ENCODE measurements at regions not wholly inside any gene's neighbourhood (a gene's known extent, or its start where the extent isn't known, plus 50 kb on each side); places are given as distances from the start of the nearest gene placed in this dataset.

- no peak for DNase-seq
- H3K27me3 Mint-ChIP-seq, result no peaks in the 10 kb centered on the region
- H3K4me1 Mint-ChIP-seq, result no peaks in the 10 kb centered on the region
These were observed 134.8 kb upstream of the PAQR3 start for GRCh38 chr4:79074040-79074439.

GRCh38 chr4:79073471-79073870 is 134.2 kb upstream of the PAQR3 start:
- DNase-seq, result no peak

More at GRCh38 chr4:79074040-79074439, 134.8 kb upstream of the PAQR3 start:
- Mint-ChIP-seq H3K27ac (no peak overlapping the region), H3K4me3 (no peak overlapping the region), H3K9me3 (no peaks in the 10 kb centered on the region), H3K36me3 (ENCODE audit: low read depth) (no peaks in the 10 kb centered on the region)
- CTCF ChIA-PET, result no interaction called here
- POLR2A ChIA-PET, result no interaction called here

GRCh38 chr4:79065262-79065661 is 126.0 kb upstream of the PAQR3 start:
- Mint-ChIP-seq H3K27me3 (no peaks in the 10 kb centered on the region), H3K4me1 (no peaks in the 10 kb centered on the region), H3K36me3 (ENCODE audit: low read depth) (no peaks in the 10 kb centered on the region), H3K4me3 (no peak overlapping the region), H3K27ac (no peak overlapping the region), H3K9me3 (no peaks in the 10 kb centered on the region)
- POLR2A ChIA-PET, result no interaction called here
- CTCF ChIA-PET, result no interaction called here
- DNase-seq, result no peak

More at GRCh38 chr4:79073471-79073870, 134.2 kb upstream of the PAQR3 start:
- Mint-ChIP-seq H3K27ac (no peak overlapping the region), H3K9me3 (no peaks in the 10 kb centered on the region), H3K4me1 (no peaks in the 10 kb centered on the region), H3K4me3 (no peak overlapping the region), H3K36me3 (ENCODE audit: low read depth) (no peaks in the 10 kb centered on the region), H3K27me3 (no peaks in the 10 kb centered on the region)
- ChIA-PET CTCF (no interaction called here), POLR2A (no interaction called here)

GRCh38 chr4:79064806-79065205 is 125.6 kb upstream of the PAQR3 start:
- H3K27me3 Mint-ChIP-seq, result no peaks in the 10 kb centered on the region
- H3K27ac Mint-ChIP-seq, result no peak overlapping the region
- no peaks in the 10 kb centered on the region for H3K36me3 Mint-ChIP-seq (ENCODE audit: low read depth)
- H3K9me3 Mint-ChIP-seq, result no peaks in the 10 kb centered on the region
- ChIA-PET POLR2A (no interaction called here), CTCF (no interaction called here)
- no peak overlapping the region for H3K4me3 Mint-ChIP-seq
- no peak for DNase-seq
- H3K4me1 Mint-ChIP-seq, result no peaks in the 10 kb centered on the region

- no peak overlapping the region for H3K4me3 Mint-ChIP-seq
- ChIA-PET CTCF (no interaction called here), POLR2A (no interaction called here)
- no peaks in the 10 kb centered on the region for H3K27me3 Mint-ChIP-seq
- H3K27ac Mint-ChIP-seq, result no peak overlapping the region
- H3K4me1 Mint-ChIP-seq, result no peaks in the 10 kb centered on the region
- H3K9me3 Mint-ChIP-seq, result no peaks in the 10 kb centered on the region
- DNase-seq, result no peak
- H3K36me3 Mint-ChIP-seq (ENCODE audit: low read depth), result no peaks in the 10 kb centered on the region
These were observed 120.6 kb upstream of the PAQR3 start for GRCh38 chr4:79059631-79060399.

- H3K36me3 Mint-ChIP-seq (ENCODE audit: low read depth), result no peaks in the 10 kb centered on the region
- no peak for DNase-seq
- no peaks in the 10 kb centered on the region for H3K9me3 Mint-ChIP-seq
- H3K27ac Mint-ChIP-seq, result no peak overlapping the region
- H3K4me3 Mint-ChIP-seq, result no peak overlapping the region
- POLR2A ChIA-PET, result no interaction called here
- peaks cover 2% of the 10 kb centered on the region for H3K27me3 Mint-ChIP-seq
- CTCF ChIA-PET, result interaction anchor here (0.6 kb wide), 1 partner anchor 8 kb away, joined by 3 read pairs; no protein-coding TSS in a partner anchor
- H3K4me1 Mint-ChIP-seq, result no peaks in the 10 kb centered on the region
These were observed 118.5 kb upstream of the PAQR3 start for GRCh38 chr4:79057772-79058171.

GRCh38 chr4:79053754-79054153 is 114.5 kb upstream of the PAQR3 start:
- no peak for DNase-seq
- Mint-ChIP-seq H3K4me3 (no peak overlapping the region), H3K9me3 (no peaks in the 10 kb centered on the region), H3K27ac (no peak overlapping the region), H3K36me3 (ENCODE audit: low read depth) (no peaks in the 10 kb centered on the region), H3K4me1 (no peaks in the 10 kb centered on the region), H3K27me3 (peaks cover 4% of the 10 kb centered on the region)
- POLR2A ChIA-PET, result no interaction called here
- CTCF ChIA-PET, result no interaction called here

GRCh38 chr4:79050541-79050880 is 111.3 kb upstream of the PAQR3 start:
- H3K9me3 Mint-ChIP-seq, result no peaks in the 10 kb centered on the region
- no peaks in the 10 kb centered on the region for H3K4me1 Mint-ChIP-seq
- H3K27me3 Mint-ChIP-seq, result peaks cover 5% of the 10 kb centered on the region
- CTCF ChIA-PET, result no interaction called here
- DNase-seq, result no peak
- POLR2A ChIA-PET, result no interaction called here
- no peak overlapping the region for H3K4me3 Mint-ChIP-seq
- H3K27ac Mint-ChIP-seq, result no peak overlapping the region
- no peaks in the 10 kb centered on the region for H3K36me3 Mint-ChIP-seq (ENCODE audit: low read depth)

GRCh38 chr4:79049840-79050540 is 110.8 kb upstream of the PAQR3 start:
- POLR2A ChIA-PET, result no interaction called here
- DNase-seq, result no peak
- Mint-ChIP-seq H3K4me3 (no peak overlapping the region), H3K36me3 (ENCODE audit: low read depth) (no peaks in the 10 kb centered on the region), H3K4me1 (no peaks in the 10 kb centered on the region), H3K27ac (no peak overlapping the region), H3K27me3 (peaks cover 5% of the 10 kb centered on the region), H3K9me3 (no peaks in the 10 kb centered on the region)
- CTCF ChIA-PET, result interaction anchor here (0.7 kb wide), 1 partner anchor 8 kb away, joined by 3 read pairs; no protein-coding TSS in a partner anchor

- no peaks in the 10 kb centered on the region for H3K9me3 Mint-ChIP-seq
- H3K4me1 Mint-ChIP-seq, result no peaks in the 10 kb centered on the region
- ChIA-PET POLR2A (no interaction called here), CTCF (no interaction called here)
- no peak overlapping the region for H3K4me3 Mint-ChIP-seq
- H3K27ac Mint-ChIP-seq, result no peak overlapping the region
- no peaks in the 10 kb centered on the region for H3K36me3 Mint-ChIP-seq (ENCODE audit: low read depth)
- peaks cover 5% of the 10 kb centered on the region for H3K27me3 Mint-ChIP-seq
- no peak for DNase-seq
These were observed 109.6 kb upstream of the PAQR3 start for GRCh38 chr4:79048878-79049277.

GRCh38 chr4:79047316-79047715 is 108.1 kb upstream of the PAQR3 start:
- no peaks in the 10 kb centered on the region for H3K9me3 Mint-ChIP-seq
- no peak overlapping the region for H3K27ac Mint-ChIP-seq
- CTCF ChIA-PET, result no interaction called here
- no peak overlapping the region for H3K4me3 Mint-ChIP-seq
- no peaks in the 10 kb centered on the region for H3K36me3 Mint-ChIP-seq (ENCODE audit: low read depth)
- no peaks in the 10 kb centered on the region for H3K4me1 Mint-ChIP-seq
- peaks cover 4% of the 10 kb centered on the region for H3K27me3 Mint-ChIP-seq
- POLR2A ChIA-PET, result no interaction called here
- DNase-seq, result no peak

- H3K9me3 Mint-ChIP-seq, result no peaks in the 10 kb centered on the region
- CTCF ChIA-PET, result no interaction called here
These were observed 106.9 kb upstream of the PAQR3 start for GRCh38 chr4:79046016-79046592.

GRCh38 chr4:79044141-79044659 is 105.0 kb upstream of the PAQR3 start:
- Mint-ChIP-seq H3K4me1 (no peaks in the 10 kb centered on the region), H3K9me3 (no peaks in the 10 kb centered on the region), H3K27ac (no peak overlapping the region), H3K36me3 (ENCODE audit: low read depth) (no peaks in the 10 kb centered on the region), H3K4me3 (no peak overlapping the region), H3K27me3 (peaks cover 4% of the 10 kb centered on the region)
- POLR2A ChIA-PET, result no interaction called here
- CTCF ChIA-PET, result no interaction called here
- DNase-seq, result no peak

More at GRCh38 chr4:79046016-79046592, 106.9 kb upstream of the PAQR3 start:
- no peaks in the 10 kb centered on the region for H3K36me3 Mint-ChIP-seq (ENCODE audit: low read depth)
- H3K27me3 Mint-ChIP-seq, result peaks cover 4% of the 10 kb centered on the region
- no peak overlapping the region for H3K4me3 Mint-ChIP-seq
- POLR2A ChIA-PET, result no interaction called here
- H3K27ac Mint-ChIP-seq, result no peak overlapping the region
- DNase-seq, result no peak
- no peaks in the 10 kb centered on the region for H3K4me1 Mint-ChIP-seq

- no peaks in the 10 kb centered on the region for H3K4me1 Mint-ChIP-seq
- POLR2A ChIA-PET, result no interaction called here
- peaks cover 1% of the 10 kb centered on the region for H3K27me3 Mint-ChIP-seq
- no peak overlapping the region for H3K27ac Mint-ChIP-seq
- H3K36me3 Mint-ChIP-seq (ENCODE audit: low read depth), result no peaks in the 10 kb centered on the region
- no peak overlapping the region for H3K4me3 Mint-ChIP-seq
- H3K9me3 Mint-ChIP-seq, result no peaks in the 10 kb centered on the region
- CTCF ChIA-PET, result no interaction called here
- no peak for DNase-seq
These were observed 103.9 kb upstream of the PAQR3 start for GRCh38 chr4:79043138-79043537.

Data from activated CD4-positive, alpha-beta memory T cell treated with anti-CD3 and anti-CD28 coated beads, Interleukin-2, amount 10 ng/mL, durations not matched to agents 7 days and 5 days (primary cell).